ENCODE measurements at regions not wholly inside any gene's neighbourhood (a gene's known extent, or its start where the extent isn't known, plus 50 kb on each side); places are given as distances from the start of the nearest gene placed in this dataset.
"Not testable (repeated sequence)": the region's sequence is repeated elsewhere in the genome, so short reads cannot be mapped to it uniquely, and the experiment has no call there.

DNA sequence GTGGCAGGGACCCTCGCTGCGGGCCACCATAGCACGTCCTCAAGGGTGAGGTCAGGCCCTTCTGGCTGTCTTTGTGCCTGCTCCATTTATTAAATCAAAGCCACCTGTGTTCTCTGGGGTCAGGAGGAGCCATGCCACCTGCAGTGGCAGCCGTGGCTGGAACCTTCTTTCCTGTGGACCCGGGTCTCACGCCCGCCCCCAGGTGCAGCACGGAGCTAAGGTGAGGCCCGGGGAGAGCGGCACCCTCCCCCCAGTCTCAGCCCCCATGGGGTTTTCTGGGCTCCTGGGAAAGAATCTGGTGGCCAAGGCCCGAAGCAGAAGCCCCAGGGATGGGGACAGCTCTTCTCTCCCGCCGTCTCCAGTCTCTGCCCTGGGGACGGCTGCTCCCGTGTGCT, 195.4 kb downstream of the LAT start:
- not testable (repeated sequence) for DNase-seq

- DNase-seq: not testable (repeated sequence)
Measured at GRCh38 chr16:29179401-29180205, 194.8 kb downstream of the LAT start.

DNA sequence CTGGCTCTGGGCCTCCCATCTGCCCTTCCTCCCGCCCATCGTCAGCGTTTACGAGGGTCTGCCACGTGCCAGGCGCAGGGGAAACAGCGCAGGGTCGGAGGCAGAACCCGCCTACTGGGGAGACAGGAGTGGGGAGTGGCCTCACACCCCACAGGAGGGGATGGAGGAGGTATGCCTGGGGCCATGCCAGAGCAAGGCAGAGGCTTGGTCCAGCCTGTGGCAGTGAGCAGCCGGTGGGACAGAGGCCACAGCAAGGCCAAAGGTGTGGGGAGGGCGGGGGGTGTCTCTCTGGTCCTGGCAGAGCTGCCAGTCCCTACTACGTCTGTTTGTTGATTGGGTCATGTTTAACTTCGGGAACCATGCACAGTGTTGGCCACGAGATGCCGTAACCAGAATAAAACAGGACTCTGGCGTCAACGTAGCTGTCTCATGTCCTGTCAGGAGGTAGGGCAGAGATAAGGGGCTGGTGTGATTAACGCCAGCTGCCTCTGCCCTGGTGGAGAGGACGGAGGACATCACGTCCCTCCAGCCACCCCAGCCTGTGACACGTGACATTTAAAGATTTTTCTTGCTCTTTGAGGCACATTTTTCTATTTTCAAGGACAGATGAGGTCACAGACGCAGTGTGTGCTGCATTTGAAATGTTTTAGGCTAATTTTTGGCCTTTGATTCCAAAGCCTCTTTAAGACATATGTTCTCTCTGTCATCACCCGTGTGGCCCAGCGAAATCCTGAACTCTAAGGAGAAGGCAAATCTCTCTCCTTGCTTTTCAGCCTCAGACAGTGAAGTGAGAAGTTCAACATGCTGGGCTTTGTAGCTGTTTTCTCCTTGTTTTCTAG, 193.3 kb downstream of the LAT start:
- not testable (repeated sequence) for DNase-seq

- not testable (repeated sequence) for DNase-seq
Measured at GRCh38 chr16:29177203-29177887, 192.5 kb downstream of the LAT start.

- not testable (repeated sequence) for DNase-seq
Measured at GRCh38 chr16:29176822-29177202, 192.0 kb downstream of the LAT start.

DNA sequence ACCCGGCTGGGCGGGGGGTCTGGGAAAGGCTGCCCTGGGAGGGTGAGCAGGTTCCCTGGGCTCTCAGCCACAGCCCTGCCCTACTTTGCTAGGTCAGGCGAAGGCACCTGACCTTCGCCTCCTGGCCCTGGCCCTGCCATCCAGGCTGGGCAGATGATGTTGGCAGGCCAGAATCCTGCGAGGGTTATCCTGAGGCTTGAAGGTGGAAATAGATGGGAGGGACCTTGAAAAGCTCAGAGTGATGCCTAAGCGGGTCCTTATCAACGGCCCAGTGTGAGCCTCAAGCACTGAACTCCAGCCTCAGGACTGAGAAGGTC, 191.3 kb downstream of the LAT start:
- not testable (repeated sequence) for DNase-seq

- DNase-seq: not testable (repeated sequence)
Measured at GRCh38 chr16:29175411-29176153, 190.7 kb downstream of the LAT start.

- not testable (repeated sequence) for DNase-seq
Measured at GRCh38 chr16:29173371-29174305, 188.8 kb downstream of the LAT start.

DNA sequence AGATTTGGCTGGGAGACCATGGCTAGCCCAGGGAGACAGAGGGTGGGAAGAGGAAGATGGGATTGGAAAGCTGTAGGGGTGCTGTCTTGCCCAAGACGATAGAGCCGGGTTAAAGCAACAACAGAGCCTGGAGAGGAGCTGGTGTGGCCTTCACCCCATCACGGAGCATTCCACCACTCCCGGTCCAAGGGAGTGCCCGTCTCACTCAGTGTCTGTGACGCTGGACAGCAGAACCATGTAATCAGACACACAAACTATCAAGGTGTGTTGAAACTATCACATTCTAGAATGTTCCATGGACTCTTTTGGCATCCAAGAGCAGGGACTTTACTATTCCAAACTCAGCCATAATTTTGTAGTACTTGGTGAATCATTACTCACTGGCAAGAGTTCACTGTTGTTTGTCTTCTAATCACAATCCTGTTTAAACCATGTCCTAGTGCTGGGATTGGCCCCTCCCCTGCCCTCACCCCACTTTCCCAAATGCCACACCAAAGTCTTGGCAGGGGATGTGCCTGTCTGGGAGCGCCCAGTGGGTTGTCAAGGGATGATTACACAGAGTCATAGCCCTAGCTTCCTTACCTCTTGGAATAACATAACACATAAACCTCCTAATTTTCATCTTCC, 187.4 kb downstream of the LAT start:
- DNase-seq: not testable (repeated sequence)

GRCh38 chr16:29171296-29171695, 186.4 kb downstream of the LAT start:
- not testable (repeated sequence) for DNase-seq

DNA sequence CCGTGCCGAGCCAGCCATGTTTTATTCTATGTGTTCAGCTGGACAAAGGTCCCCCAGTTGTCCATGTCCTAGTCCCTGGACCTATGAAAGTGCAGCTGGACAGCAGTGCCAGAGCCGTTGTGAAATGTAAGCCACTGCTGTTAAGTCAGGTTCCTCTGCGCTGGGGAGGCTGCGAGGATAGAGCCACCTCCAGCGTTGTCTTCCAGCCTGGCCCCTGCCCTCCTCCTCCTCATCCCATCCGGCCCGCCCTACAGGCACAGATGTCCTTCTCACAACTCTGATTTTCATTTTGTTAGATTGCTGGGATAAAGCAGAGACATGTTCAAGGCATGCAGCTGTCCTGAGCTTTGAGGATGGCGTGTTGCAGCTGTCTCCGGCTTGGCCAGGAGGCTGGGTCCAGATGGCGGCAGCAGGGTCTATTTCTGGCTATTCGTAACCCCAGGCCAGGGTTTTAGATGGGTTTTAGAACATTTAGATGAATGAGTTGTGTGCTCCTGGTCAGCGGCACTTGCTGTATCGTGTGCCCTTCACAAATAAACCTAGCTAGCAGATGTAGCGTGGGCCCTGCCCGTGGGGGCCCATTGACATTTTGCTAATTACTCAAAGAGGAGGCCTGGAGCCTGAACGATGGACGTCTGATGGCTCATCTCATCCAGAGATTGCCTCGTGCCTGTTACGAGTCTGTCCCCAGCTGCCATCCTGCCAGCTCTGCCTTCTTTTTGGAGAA, 185.7 kb downstream of the LAT start:
- not testable (repeated sequence) for DNase-seq

GRCh38 chr16:29169295-29169994, 184.6 kb downstream of the LAT start:
- not testable (repeated sequence) for DNase-seq

GRCh38 chr16:29168515-29169259, 183.8 kb downstream of the LAT start:
- not testable (repeated sequence) for DNase-seq

DNA sequence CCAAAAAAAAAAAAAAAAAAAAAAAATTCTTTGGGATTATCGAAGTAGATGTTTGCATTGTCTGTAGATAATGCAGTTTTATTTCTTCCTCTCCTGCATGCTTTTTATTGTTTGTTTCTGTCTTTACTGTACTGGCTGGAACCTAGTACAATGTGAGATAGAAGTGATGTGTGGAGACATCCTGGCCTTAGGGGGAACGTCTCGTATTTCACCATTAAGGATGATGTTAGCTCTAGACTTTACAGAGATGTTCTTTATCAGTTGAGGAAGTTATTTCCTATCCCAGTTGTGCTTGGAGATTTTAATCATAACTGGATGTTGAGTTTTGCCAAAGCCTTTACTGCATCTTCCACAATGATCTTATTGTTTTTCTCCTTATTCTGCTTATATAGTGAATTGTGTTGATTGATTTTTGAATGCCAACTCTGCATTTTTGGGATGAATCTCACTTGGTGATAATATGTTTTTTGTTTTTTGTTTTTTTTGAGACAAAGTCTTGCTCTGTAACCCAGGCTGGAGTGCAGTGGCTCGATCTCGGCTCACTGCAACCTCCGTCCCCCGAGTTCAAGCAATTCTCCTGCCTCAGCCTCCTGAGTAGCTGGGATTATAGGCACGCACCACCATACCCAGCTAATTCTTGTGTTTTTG, 179.7 kb downstream of the LAT start:
- not testable (repeated sequence) for DNase-seq

DNA sequence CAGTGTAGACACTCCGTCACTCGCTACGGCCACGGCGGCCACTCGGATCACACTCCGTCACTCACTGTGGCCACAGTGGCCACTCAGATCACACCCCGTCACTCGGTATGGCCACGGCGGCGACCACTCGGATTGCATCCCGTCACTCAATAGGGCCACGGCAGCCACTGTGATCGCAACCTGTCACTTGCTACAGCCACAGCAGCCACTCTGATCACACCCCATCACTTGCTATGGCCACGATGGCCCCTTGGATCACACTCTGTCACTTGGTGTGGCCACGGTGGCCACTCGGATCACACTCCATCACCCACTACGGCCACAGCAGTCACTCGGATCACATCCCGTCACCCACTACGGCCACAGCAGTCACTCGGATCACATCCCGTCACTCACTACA, 175.3 kb downstream of the LAT start:
- not testable (repeated sequence) for DNase-seq

DNA sequence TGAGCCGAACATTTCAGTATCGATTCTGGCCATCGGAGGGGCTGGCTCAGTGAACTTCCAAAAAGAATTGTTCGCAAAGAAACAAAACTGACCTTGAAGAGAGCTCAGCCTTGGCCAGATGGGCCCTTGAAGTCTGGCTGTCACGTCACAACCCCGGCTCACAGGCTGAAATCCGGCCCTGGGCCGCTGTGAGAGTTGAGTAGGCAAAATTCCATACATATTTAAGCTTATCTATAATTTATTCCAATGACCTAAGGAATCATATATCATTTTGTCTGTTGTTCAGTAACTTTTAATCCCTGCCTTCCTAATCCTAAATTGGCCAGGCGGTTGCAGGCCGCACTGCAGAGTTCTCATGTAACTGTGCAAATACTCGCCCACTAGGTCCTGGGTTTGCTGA, 174.8 kb downstream of the LAT start:
- DNase-seq: not testable (repeated sequence)

DNA sequence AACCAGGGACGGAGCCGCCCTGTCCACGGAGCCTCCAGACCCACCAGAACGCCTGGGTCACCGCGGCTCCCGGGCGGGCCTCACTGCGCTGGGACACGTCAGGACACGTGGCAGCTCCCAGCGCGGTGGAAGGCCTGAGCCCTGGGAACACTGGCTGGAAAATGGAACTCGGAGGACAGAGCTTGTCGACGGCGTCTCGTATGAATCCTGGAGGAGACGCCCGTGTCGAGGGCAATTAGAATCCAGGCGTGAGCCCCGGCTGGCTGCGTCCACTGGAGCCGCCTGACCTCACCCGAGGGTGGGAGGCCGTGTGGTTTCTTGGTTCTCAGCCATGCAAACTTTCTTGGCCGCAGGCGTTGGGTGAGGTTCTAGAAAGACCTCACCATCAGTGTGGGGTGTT, 173.9 kb downstream of the LAT start:
- no peak for DNase-seq

Measured in cerebellar nuclear complex (tissue), 1 donor.